Stimulated activated naive CD8-positive, alpha-beta T cell treated with anti-CD3 and anti-CD28 coated beads, Interleukin-15, Interleukin-2, amounts not matched to agents 100 U/mL and 50 U/mL, for 24 hours (primary cell): ENCODE measurements at regions not wholly inside any gene's neighbourhood (a gene's known extent, or its start where the extent isn't known, plus 50 kb on each side); places are given as distances from the start of the nearest gene placed in this dataset.
"Not testable (repeated sequence)": the region's sequence is repeated elsewhere in the genome, so short reads cannot be mapped to it uniquely, and the experiment has no call there.

Experiments
- ATAC-seq: fragments of 150-1000 bp; cut with Tn5 transposase; one replicate; pipeline ENCODE4 v1.10.0; 2021
- DNase-seq: peaks from one replicate; pipeline ENCODE4 v3.0.0; 2021

DNA sequence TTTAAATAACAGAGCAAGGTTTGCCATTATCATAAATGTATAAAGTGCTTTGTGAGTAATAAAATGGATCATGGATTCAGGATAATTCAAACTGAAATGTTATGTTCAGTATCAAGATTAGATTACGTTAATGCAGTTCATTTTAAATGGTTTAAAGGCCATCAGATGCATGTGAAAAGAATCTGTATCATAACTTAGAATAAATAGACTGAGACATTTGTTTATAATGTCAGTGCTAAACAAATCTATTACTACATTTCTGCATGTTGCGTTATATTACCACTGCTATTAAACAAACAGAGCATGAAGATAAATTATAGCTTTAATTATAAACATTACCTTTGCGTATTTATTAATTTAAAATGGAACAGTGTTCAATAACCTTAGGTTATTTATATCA lies 160.2 kb downstream of the TOX3 start:
- no peak for DNase-seq
- no peak for ATAC-seq

DNA sequence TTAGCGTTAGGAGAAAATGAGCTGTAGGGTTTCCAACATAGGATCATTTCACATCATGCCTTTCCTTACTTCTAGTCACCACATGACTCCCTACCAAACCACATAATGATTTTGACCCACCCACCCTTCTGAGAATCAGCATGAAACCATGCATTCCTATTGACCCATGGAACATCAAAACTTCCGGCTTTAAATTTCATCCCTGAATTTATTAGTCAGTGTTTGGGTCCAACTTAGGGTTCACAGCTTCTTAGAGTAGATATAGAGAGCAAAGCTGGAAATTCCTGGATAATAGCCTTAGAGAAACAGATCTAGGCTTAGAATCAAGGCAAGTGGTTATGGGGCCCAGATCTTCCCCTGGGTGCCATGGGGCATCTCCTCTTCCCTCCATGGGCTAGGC lies 162.6 kb downstream of the TOX3 start:
- no peak for ATAC-seq
- no peak for DNase-seq

DNA sequence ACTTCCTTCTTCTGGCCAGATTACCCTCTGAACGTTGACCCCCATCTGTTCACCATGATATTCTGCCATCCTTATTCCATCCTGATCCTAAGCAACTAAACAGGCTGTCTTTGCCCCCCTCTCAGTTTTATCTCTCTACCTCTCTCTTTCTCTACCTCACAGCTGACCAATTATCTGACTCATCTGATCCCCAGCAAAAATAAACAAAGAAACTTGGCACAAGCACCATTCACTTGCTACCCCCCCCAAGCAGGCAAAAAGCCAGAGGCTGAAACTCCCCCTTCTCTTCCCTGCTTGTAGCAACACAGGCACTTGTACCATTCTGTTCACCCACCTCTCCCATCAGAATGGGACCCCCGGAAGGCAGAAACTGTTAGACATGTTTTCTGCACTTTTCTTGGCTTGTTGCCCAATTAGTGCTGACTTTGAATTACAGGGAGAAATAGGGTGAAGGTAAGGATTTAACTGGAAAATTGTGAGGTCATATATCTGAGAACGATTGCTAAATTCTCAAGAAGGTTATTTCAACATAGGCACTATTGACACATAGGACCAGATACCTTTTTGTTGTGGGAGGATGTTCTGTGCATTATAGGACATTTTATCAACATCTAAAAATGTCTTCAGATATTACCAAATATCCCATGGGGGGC lies 163.2 kb downstream of the TOX3 start:
- DNase-seq, result no peak
- ATAC-seq, result no peak

DNA sequence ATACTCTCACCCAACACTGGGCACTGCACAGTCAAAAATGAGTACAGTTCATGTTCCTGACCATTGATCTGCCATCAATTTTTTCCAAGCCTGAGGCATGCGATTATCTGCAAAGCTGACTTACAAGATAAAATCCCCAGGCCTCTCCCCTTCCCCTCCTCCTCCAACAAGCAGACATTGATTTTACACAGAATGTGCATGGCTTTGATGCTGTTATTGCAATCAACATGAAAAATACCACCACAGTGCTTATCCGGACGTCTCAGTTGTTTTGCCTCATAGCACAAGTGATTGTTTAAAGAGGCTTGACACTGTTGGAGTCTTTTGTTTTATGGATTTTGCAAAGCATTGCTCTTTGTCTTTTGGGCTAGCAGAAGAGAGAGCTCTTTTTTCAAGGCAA lies 163.8 kb downstream of the TOX3 start:
- ATAC-seq (no peak), DNase-seq (no peak)

DNA sequence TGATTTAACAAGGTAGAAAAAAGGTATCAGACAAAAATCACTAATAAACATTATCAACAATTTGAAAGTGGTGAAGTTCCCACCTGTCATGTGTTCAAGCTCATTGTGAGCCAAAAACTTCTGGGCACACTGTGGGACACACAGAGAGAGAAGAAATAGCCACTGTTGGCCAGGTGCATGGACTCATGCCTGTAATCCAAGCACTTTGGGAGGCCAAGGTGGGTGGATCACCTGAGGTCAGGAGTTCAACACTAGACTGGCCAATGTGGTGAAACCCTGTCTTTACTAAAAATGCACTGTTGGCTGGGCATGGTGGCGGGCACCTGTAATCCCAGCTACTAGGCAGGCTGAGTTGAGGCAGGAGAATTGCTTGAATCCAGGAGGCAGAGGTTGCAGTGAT lies 167.4 kb downstream of the TOX3 start:
- no peak for DNase-seq
- no peak for ATAC-seq

DNA sequence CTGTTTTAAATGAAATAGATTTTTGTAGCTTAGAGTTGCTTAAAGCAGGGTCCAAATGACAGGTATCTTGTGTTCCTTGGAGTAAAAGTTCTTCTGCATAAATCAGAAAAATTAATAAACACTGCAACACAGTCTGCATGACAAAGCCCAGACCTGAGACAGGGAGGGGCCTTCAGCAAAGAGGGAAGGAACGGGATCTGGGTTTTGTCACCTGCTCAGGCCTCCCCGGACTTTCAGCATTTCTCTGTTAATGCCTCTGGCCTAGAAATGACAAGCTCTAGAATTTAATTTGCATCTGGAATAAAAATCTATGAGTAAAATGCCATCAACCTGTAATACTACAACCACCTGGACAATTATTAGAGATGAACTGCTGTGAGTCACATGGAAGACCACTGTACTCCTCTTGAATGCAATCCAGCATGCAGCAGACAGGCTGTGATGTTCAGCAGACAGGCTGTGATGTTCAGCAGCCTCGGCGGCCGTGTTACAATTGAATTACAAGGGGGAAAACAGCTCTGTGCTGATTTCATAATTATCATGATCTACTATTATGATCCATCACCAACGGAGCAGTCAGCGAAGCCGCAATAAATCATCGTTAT lies 170.2 kb downstream of the TOX3 start:
- DNase-seq (no peak), ATAC-seq (no peak)

DNA sequence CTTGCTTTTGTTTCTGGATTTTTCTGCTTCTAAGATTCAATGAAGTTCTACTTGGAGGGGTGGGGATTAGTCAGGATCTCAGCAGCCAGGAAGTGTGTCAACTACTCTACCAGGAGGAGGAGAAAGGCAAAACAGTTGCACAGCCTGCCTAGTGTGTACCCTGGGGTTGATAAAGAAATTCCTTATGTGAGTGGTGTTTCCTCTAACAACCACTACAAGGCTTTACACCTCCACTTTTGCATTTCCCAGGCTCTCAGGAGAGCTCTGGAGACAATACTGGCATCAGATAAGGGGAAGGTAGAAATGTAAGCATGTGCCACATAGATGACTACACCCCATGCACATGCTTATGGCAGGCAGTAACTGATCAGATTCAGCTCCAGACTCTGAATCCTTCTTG lies 174.6 kb downstream of the TOX3 start:
- DNase-seq, result no peak
- ATAC-seq, result no peak

DNA sequence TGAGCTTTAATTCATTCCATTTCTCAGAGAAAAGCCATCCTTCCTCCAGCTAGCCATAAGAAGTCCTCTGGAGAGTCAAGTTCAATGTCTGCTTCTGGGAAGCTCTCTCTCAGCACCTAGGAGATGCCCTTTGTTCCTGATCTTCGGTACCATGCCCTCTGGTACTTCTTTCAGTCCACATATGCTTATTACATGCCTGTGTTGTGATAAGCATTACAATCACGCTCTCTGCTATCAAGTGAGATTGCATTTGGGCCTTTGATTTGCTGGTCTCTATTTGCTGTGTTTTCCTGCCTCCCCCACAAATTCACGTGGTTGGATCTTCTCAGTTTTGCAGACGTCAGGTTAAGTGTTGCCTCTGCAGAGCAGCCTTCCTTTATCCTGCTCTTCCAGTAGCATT lies 178.1 kb downstream of the TOX3 start:
- DNase-seq, result no peak
- ATAC-seq, result no peak

DNA sequence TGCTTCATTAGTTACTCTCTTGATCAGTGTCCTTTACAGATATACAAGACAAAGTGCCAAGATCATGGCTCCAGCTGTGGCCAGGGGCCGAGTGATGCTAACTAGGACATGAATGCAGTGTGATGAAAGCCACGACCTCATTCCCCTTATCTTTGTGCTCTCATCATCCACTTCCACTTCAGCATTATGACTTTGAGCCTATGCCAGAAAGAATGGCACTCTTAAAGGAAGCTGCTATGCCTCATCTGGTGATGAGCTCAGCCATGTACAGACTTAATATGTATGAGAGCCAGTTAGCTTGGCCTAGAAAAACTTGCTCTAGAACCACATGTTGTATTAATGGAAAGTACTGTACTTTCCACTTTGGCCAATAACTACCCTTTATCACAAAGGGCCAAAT lies 179.1 kb downstream of the TOX3 start:
- ATAC-seq (no peak), DNase-seq (no peak)

DNA sequence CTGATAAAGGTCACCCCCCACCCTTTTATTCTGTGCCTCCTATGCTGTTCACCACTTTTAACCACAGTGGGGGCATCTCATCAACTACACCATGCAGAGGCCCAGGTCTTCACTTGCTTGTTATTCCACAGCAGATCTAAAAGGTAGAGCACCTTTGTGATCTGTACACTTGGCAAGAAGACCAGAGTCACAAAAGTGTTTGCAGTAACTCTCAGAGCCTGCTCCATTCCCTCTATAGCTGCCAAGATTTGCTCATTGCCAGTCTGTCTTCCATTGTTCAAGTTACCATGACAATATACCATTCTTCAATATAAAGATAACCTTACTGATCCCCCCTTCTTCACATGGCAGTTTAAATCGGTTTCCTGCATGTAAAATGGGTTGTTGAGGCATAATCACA lies 180.0 kb downstream of the TOX3 start:
- no peak for ATAC-seq
- no peak for DNase-seq

DNA sequence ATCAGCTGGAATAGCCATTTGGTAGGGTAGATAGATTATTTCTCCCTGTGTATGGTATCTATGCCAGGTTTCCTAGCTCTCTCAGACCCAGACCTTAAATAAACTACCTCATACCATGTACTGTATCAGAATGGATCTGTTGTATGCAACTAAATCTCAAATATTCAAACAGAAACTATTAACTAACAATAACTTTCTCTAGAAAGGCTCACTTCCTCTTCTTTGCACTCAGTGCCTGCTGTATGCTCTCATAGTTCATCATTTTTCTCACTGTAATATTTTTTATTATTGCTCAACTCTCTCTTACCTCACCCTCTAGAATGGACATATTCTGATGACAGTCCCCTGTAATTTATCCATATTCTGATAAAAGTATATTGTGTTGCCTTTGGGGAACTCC lies 182.4 kb downstream of the TOX3 start:
- ATAC-seq (no peak), DNase-seq (no peak)

DNA sequence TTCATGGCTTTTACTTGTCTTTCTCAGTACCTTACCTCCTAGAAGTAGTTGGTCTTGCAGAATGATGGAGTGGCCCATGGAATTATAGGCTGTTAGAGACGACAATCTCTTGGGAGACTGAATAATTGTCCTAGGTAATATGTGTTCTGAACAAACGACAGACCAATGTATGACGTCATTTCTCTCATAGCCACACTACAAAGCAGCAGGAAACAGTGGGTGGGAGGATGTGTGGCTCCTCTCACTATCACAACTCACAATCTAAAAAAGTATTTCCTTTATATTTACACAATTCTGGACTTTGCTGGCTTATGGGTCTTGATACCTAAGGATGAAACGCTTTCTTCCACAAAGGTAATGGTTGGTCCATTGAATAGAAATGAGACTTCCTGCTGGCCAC lies 183.9 kb downstream of the TOX3 start:
- DNase-seq (no peak), ATAC-seq (no peak)

DNA sequence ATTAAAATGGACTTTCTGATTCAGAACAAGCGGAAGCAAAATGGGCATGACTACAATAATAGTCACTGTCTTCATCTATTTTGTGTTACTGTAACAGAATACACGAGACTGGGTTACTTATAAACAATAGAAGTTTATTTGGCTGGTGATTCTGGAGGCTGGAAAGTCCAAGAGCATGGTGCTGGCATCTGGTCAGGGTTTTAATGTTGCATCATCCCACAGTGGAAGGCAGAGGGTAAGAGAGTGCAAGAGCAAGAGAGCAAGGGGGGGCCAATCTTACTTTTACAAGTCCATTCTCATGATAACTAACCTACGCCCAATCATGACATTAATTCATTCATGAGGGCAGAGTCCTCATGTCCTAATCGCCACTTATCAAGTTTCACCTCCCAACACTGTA lies 189.2 kb downstream of the TOX3 start:
- ATAC-seq, result no peak
- DNase-seq, result no peak

DNA sequence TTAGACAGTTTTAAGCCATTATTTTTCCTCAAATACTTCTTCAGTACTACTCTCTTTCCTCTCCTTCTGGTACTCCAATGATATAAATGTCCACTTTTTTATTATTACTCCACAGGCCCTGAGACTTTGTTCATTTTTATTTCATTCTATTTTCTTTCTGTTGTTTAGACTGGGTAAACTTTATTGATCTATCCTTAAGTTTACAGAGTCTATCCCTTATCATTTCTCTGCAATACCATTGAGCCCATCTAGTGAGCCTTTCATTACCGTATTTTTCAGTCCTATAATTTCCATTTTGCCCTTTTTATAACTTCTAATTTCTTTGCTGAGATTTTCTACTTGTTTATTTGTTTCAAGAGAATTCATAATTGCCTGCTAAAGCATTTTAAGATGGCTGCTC lies 193.7 kb downstream of the TOX3 start:
- no peak for DNase-seq
- no peak for ATAC-seq

DNA sequence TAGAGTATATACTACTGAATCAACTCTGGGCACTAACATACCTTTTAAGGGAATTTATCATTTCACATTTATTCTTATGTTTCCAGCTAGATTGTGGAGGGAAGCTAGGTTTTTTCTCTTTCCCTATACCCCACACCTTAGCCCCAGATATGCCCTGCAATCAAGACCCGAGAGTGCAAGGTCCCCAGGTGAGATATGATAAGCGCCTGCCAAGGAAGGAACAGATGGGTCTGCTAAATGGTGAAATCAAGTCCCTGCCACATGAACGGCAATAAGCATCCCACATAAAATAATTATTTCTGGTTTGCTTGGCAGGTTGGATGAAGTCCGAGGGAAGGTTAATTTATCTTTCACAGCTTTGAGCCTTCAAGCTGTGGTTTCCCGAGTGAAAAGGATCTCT lies 195.5 kb downstream of the TOX3 start:
- DNase-seq (no peak), ATAC-seq (no peak)

DNA sequence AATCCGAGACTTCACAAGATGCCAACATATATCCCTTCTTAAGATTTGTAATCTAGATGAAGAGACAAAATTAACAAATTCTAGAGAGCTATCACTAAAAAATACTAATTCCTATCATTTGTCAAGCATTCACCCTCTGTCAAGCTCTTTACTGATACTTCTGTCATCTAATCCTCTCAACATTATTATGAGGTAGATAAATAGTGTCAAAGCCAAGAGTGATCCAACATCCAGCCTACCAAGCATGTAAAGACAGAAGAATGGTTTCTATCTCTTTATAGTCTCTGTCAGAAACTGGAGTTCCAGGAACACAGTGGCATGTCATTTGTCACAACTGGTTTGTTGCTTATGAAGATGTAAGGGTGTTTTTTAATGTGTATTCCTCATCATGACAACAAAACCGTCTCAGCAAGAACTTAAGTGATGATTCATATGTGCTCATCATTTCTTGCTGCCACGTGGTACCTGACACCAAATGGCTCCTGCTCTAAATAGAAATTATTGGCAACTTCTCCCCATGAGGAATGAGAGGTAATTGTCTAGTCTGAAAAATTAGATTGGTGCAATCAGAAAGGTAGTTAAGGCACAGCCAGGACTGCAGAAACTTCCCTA lies 196.8 kb downstream of the TOX3 start:
- no peak for DNase-seq
- no peak for ATAC-seq

DNA sequence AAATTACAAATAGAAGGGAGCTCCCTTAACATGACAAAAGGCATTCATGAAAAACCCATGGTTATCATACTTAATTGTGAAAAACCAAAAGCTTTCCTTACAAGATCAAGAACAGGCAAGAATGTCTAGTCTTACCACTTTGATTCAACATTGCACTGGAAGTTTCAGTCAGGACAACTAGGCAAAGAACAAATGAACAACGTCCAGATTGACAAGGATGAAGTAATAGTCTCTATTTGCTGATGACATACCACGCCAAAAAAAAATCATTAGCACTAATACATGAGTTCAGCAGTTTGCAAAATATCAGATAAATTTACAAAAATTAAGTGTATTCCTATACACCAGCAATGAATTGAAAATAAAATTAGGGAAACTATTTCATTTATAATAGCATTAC lies 200.2 kb downstream of the TOX3 start:
- DNase-seq, result no peak
- ATAC-seq, result no peak

DNA sequence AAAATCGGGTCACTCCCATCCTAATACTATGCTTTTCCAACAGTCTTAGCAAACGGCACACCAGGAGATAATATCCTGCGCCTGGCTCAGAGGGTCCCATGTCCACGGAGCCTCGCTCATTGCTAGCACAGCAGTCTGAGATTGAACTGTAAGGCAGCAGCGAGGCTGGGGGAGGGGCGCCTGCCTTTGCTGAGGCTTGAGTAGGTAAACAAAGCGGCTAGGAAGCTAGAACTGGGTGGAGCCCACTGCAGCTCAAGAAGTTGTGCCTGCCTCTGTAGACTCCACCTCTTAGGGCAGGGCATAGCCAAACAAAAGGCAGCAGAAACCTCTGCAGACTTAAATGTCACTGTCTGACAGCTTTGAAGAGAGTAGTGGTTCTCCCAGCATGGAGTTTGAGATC lies 213.3 kb downstream of the TOX3 start:
- not testable (repeated sequence) for ATAC-seq, DNase-seq

DNA sequence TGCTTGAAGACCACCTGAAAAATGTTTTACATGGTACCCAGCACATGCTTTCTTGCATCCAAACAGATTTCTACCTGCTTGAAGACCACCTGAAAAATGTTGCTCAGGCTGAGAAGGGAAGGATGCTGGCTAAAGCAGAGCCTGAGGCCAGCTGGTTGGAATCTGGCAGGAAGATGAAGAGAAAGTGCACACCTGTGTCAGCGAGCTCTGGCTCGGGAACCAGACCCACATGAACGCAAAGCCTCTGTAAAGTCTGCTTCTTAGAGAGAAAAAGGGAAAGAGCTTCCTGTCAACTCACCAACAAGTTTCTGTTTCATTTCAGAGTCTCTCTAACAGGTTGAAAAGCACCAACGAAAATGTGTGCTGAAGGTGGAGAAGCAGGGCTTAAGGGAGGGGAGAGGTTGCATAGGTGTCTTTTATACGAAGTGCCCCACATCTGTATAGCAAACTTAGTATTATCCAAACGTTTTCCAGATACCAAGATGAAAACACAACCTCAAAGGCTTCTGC lies 226.0 kb downstream of the TOX3 start:
- no peak for DNase-seq
- no peak for ATAC-seq

DNA sequence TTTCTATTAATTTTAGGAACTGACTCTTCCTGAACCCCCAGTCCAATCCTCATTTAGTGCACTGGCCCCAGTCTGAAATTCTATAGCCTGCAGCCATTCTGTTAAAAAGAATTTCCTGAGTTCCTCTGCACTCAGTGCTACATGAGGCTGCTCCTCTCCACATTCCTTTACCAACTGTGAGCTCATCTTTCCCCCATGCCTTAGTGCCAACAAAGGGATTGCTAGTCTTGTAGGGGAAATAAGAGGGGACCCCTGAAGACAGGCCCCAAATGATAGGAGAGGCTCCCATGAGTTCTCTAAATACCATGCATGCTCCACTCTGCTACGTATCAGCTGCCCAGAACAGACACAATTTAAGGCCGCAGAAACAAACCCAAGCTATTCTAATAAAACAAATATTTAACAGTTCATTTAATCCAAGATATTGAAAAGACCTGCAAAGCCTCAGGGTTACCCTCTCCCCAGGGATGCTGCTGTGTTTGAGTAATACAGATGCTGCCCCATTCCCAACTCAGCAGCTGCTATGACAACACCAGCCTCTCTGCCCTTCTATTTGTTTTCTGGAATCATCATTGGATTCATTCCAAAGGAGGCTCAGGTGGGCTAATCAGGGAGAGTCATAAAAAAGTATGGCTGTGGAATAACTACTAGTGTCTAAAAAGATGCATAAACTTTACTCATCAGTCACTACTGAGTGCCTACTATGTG lies 228.5 kb downstream of the TOX3 start:
- ATAC-seq, result no peak
- DNase-seq, result no peak

DNA sequence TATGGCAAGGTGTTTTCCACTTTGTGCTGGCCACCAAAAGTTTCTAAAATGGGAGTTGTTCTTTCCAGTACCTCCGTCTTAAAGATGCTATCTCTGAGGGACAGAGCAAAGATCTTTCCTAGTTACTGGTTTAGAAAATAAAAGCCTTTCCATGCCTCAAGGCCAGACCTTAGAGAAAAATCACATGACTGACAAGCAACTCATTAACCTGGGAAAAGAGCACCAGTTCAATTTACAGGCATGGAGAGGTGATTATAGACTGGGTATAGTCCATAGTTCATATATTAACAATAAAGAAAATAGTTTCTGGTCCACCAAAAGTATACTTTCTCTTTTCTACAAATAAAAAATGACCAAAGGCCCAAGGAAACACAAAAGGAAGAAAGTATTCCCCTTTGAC lies 230.7 kb downstream of the TOX3 start:
- ATAC-seq (no peak), DNase-seq (no peak)

DNA sequence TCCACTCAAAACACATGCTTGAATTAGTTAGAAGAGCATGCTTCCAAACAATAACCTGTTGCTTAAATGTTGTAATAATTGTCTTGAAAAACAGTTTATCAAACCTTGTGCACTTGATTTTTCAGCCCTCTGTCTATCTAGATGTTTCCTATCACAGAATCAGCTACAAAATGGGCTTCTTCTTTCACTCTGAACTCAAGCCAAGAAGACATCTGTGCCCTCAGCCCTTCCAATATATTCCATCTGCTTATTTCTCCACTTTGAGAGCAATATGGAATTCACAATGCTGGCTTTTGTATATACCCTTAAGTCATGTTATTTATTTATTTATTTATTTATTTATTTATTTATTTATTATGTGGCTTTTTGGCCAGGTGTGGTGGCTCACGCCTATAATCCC lies 234.2 kb downstream of the TOX3 start:
- no peak for ATAC-seq
- no peak for DNase-seq
